A549 (cell line): ENCODE measurements at regions not wholly inside any gene's neighbourhood (a gene's known extent, or its start where the extent isn't known, plus 50 kb on each side); places are given as distances from the start of the nearest gene placed in this dataset.

Experiments
- EP300 ChIP-seq, 2 experiments: fragments of >200 bp; sonication (Bioruptor Twin); formaldehyde crosslinking; IDR thresholded peaks; 2 replicates in 1 of 2; 3 replicates in 1 of 2; pipeline ENCODE4 v1.6.1; 2016 to 2017
- MAZ ChIP-seq: fragments of 150-350 bp; IDR thresholded peaks from 2 replicates; pipeline ENCODE4 v1.6.1; 2014; ENCODE audit warnings: antibody characterized with exemption, low read depth, low read length, borderline replicate concordance
- POLR2A ChIP-seq: IDR thresholded peaks from 2 replicates; pipeline ENCODE4 v1.6.1; 2012; ENCODE audit warnings: mild to moderate bottlenecking, low read length
- SMC3 ChIP-seq: fragments of >200 bp; sonication (Bioruptor Twin); formaldehyde crosslinking; IDR thresholded peaks from 3 replicates; pipeline ENCODE4 v1.6.1; 2018; ENCODE audit warnings: inconsistent platforms

GRCh38 chr2:236685979-236686520, 116.4 kb downstream of the ACKR3 start:
- no peak for TF ChIP-seq SMC3
- no peak for TF ChIP-seq POLR2A
- TF ChIP-seq MAZ: no peak
- TF ChIP-seq EP300 (IDR thresholded peaks at IDR 0.05): no peak
